HG03108 (cell line): ENCODE measurements at regions not wholly inside any gene's neighbourhood (a gene's known extent, or its start where the extent isn't known, plus 50 kb on each side); places are given as distances from the start of the nearest gene placed in this dataset.
"Not testable (repeated sequence)": the region's sequence is repeated elsewhere in the genome, so short reads cannot be mapped to it uniquely, and the experiment has no call there.

ENCODE experiments used
- ATAC-seq: cut with Tn5 transposase; IDR thresholded peaks from one replicate; pipeline ENCODE4 v1.9.1; 2021; ENCODE audit warnings: moderate library complexity; ENCODE audit not compliant: unreplicated experiment

GRCh38 chr5:39717176-39717897 is 292.6 kb upstream of the DAB2 start:
- ATAC-seq = no peak

GRCh38 chr5:39716532-39717028 is 291.8 kb upstream of the DAB2 start:
- no peak for ATAC-seq

GRCh38 chr5:39714036-39714698 is 289.4 kb upstream of the DAB2 start:
- ATAC-seq = no peak

- no peak for ATAC-seq
Observed at GRCh38 chr5:39713250-39713916, 288.6 kb upstream of the DAB2 start.

- no peak for ATAC-seq
Observed at GRCh38 chr5:39712316-39713249, 287.8 kb upstream of the DAB2 start.

GRCh38 chr5:39711821-39712220 is 287.0 kb upstream of the DAB2 start:
- no peak for ATAC-seq

GRCh38 chr5:39709032-39709431 is 284.3 kb upstream of the DAB2 start:
- no peak for ATAC-seq

- ATAC-seq = no peak
Observed at GRCh38 chr5:39702928-39703327, 278.1 kb upstream of the DAB2 start.

- no peak for ATAC-seq
Observed at GRCh38 chr5:39700523-39700922, 275.7 kb upstream of the DAB2 start.

- no peak for ATAC-seq
Observed at GRCh38 chr5:39698838-39699560, 274.2 kb upstream of the DAB2 start.

GRCh38 chr5:39697881-39698280 is 273.1 kb upstream of the DAB2 start:
- ATAC-seq = no peak

- ATAC-seq = no peak
Observed at GRCh38 chr5:39696672-39697398, 272.1 kb upstream of the DAB2 start.

- no peak for ATAC-seq
Observed at GRCh38 chr5:39691993-39692392, 267.2 kb upstream of the DAB2 start.

GRCh38 chr5:39691136-39691535 is 266.4 kb upstream of the DAB2 start:
- ATAC-seq = no peak

GRCh38 chr5:39689919-39690318 is 265.1 kb upstream of the DAB2 start:
- no peak for ATAC-seq

GRCh38 chr5:39687924-39688323 is 263.1 kb upstream of the DAB2 start:
- ATAC-seq = not testable (repeated sequence)

GRCh38 chr5:39680213-39680612 is 255.4 kb upstream of the DAB2 start:
- no peak for ATAC-seq

- ATAC-seq = no peak
Observed at GRCh38 chr5:39678534-39678933, 253.8 kb upstream of the DAB2 start.

- ATAC-seq = no peak
Observed at GRCh38 chr5:39675676-39676075, 250.9 kb upstream of the DAB2 start.
